A673 (cell line): ENCODE measurements at regions not wholly inside any gene's neighbourhood (a gene's known extent, or its start where the extent isn't known, plus 50 kb on each side); places are given as distances from the start of the nearest gene placed in this dataset.

Experiments
- EZH2 ChIP-seq: fragments of 200-600 bp; sonication (generic); IDR thresholded peaks from 2 replicates; pipeline ENCODE4 v1.6.1; 2017; ENCODE audit warnings: borderline replicate concordance, low read depth, mild to moderate bottlenecking, mixed read lengths, antibody characterized with exemption, low read length; ENCODE audit not compliant: poor library complexity, severe bottlenecking
- TF ChIP-seq, protein P1 (sequence below): fragments of 300-800, 200-600 bp; sonication (generic); conservative IDR thresholded peaks from 2 replicates; pipeline ENCODE4 v1.5.1; 2017; ENCODE audit warnings: low read depth, mild to moderate bottlenecking, antibody characterized with exemption, low read length, moderate library complexity, mixed read lengths

DNA sequence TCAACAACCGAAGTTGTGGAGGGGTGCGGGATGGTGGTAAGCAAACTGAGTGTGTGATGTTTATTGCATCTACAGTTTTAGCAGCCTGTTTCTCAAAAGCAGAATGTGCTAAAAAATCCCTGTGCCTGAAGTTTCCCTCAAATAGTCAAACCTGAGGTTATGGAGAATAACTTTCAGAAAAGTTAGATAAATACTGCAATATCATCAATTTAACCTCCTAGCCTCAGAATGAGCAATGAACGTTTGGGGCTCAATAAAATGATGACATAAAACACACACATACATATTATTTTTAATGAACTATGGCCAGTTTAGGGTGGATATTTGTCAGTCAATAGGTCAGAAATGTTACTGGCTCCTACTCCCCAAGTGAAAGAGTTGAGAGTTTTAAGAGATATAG is 201.6 kb downstream of the SEMA6D start:
- no peak for TF ChIP-seq EZH2
- TF ChIP-seq, protein P1, sequence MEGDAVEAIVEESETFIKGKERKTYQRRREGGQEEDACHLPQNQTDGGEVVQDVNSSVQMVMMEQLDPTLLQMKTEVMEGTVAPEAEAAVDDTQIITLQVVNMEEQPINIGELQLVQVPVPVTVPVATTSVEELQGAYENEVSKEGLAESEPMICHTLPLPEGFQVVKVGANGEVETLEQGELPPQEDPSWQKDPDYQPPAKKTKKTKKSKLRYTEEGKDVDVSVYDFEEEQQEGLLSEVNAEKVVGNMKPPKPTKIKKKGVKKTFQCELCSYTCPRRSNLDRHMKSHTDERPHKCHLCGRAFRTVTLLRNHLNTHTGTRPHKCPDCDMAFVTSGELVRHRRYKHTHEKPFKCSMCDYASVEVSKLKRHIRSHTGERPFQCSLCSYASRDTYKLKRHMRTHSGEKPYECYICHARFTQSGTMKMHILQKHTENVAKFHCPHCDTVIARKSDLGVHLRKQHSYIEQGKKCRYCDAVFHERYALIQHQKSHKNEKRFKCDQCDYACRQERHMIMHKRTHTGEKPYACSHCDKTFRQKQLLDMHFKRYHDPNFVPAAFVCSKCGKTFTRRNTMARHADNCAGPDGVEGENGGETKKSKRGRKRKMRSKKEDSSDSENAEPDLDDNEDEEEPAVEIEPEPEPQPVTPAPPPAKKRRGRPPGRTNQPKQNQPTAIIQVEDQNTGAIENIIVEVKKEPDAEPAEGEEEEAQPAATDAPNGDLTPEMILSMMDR, result no peak
